NCI-H146 treated with DMSO at 0.1 percent for 48 hours (cell line): ENCODE measurements at regions not wholly inside any gene's neighbourhood (a gene's known extent, or its start where the extent isn't known, plus 50 kb on each side); places are given as distances from the start of the nearest gene placed in this dataset.

Experiments used
- DNase-seq: peaks from one replicate; lab custom pipeline; 2025; ENCODE audit not compliant: unreplicated experiment; lab: John Stamatoyannopoulos, UW

DNA sequence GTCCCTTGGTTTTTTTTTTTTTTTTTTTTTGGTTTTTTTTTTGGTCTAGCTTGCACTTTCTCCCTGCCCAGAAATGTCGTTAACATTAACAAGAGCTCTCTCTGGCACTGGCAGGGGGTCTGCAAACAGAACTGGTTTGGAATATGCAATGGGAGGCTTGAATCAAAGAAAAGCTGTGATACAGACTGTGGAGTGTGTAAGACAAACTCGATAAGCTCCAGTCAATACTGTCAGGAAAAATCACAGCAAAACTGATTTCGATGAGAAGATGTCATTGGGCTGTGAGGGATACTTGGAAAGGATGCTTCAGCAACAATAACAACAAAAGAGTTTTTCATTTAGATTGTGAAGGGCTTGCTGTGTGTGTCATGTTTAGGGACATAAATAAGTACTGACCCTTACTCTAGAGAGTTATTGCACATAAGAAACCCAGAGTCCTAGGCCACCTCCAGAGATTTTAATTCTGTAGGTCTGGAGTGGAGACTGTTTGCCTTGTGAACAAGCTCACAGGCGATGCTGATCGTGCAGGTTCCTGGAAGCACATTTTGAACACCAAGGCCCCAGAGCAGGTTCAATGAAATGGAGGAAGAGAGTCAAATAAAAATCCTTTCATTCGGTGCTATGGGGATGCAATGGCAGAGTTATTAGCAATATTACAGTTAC is 470.7 kb upstream of the RBFOX1 start:
- DNase-seq, result no peak

DNA sequence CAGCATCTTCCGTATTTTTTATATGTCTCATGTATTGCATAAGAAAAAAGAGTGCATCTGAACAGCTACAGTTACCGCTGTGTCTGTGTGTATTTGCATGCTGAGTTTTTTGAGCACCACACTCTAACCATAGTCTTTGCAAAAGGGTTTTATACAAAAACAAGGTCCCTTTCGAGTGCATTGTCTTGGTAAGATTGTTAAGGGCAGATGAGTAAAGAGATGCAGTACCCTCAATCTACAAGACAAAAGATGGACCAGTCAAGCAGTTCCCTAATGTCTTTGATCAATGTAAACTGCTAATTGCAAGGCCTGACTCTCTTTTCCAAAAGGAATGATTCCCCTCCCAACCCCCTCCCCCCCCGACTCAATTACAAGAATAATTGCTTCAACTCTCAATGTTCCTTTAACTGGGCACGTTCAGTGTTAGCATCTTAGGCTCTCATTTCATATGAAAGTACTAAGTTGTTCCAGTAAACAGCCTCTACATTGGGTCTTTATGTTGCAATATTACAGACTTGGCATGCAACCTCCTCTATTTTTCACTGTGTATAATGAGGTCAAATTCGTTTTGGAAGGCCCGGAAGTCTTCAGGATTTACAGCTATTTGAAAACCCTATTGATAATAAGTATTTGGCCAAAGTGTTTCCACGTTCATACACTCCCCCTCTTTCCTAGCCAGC is 471.4 kb upstream of the RBFOX1 start:
- DNase-seq, result no peak

DNA sequence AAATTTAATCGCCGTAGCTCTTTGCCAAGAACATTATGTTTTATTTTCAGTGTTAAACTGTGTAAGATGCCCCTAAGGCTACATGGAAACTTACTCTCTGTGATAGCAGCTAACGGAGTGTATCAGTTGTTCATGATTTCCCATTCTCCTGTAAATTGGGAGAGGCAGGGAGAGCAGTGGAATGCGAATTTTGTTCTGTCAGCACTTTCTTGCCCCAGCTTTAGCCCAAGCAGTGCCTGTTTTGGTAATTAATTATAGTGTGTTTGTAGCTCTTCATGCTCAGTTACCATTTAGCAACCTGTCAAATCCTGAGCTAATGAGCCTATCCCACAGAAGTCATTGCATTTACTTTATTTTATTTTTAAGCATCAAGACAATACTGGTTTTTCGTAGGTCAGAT is 475.1 kb upstream of the RBFOX1 start:
- DNase-seq, result no peak

DNA sequence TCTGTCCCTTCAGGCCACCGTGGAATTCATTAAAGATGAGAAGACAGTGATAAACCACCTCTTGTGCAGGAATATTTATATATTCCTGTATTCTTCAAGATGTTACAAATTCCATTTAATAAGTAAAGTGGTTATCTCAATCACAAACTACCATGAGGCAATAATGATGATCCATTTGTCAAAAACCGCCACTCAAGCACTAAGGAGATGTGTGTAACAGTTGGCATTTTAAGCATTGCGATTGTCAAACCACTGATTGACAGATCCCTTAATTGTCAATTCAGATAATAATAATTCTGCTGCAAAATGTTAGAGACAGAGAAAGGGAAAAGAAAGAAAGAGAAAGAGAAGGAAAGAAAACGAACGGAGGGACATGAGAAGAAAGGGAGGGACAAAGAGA is 476.1 kb upstream of the RBFOX1 start:
- DNase-seq, result no peak

DNA sequence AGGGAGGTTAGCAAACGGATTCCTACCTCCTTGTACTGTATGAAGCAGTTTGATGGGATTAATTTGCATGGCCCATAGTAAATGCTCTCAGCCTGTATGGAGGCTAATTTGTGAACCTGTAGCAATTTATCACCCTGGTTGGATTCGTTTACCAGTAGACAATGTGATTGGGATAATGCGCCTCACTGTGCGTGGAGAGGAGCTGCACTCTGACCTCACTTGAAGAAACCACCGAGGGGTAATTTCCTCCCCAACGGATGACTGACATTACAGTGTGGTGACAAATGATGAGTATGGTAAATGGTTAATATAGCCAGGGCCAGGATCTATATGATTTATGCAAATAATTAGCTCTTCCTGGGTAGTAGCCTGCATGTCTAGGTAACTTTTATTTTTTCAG is 479.1 kb upstream of the RBFOX1 start:
- no peak for DNase-seq

DNA sequence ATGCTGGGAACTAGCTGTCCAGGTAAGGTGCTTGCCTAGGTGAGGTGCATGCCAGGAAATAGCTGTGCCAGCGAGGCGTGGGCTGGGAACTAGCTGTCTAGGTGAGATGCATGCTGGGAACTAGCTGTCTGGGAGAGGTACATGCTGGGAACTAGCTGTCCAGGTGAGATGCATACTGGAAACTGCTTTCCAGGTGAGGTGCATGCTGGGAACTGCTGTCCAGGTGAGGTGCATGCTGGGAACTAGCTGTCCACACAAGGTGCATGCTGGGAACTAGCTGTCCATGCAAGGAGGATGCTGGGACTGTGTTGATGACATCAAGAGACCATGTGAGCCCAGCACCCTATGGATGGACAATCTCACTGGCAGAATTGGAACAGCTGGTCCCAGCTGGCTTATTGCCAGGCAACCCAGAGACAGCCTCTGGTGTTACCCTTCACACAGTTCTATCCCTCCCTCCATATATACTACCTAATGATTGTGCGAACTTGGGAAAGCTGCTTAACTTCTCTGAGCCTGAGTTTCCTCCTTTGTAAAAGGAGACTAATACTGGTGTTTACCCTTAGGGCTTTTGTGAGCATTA is 479.9 kb upstream of the RBFOX1 start:
- no peak for DNase-seq

DNA sequence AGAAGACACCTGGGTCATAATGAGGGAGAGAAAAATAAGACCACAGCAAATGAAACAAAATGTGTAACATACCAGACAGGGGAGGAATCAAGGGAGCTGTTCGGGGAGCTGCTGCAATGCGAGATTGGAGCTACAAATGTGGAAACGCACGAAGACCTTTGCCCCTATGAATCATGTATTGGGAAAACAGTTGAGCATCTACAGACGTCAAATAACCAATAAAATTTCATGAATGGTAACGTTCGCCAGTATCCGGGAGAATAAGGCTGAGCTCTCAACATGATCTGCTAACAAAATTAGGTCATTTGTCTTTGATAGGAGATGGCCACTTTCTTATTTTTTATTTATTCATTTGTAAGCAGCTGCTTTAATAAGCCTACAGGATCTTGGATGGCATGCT is 486.2 kb upstream of the RBFOX1 start:
- DNase-seq, result no peak

DNA sequence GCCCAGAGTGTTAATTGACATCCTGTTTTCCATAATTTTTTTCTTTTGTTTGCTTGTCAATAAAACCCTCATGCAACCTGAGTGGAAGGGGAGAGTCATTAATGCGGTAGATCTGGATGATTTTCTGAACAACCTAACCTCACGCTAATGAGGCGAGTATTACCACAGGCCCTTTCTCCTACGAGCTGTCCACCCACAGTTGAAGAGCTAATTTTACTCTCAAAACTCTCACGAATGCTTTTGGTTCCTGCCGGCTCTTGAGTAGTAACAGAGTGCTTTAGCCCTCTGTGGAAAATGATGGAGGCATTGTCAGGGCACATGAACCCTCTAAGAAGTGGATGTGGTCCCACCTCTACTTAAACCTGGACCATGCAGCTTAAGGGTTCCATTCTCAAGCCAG is 491.3 kb upstream of the RBFOX1 start:
- no peak for DNase-seq

DNA sequence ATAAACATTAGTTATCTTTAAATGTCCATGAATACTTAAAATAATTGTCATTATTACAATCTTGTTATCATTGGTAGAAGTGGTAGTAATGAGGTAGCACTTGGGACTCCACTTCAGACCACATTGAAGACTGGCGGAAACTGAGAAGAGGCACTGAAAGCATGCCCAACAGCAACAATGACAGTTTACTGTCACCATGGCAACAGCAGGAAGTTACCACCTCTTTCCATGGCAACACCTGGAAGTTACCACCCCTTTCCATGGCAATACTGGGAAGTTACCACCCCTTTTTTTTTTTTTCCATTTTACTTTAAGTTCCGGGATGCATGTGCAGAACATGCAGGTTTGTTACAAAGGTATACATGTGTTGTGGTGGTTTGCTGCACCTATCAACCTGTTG is 494.9 kb upstream of the RBFOX1 start:
- DNase-seq, result no peak

DNA sequence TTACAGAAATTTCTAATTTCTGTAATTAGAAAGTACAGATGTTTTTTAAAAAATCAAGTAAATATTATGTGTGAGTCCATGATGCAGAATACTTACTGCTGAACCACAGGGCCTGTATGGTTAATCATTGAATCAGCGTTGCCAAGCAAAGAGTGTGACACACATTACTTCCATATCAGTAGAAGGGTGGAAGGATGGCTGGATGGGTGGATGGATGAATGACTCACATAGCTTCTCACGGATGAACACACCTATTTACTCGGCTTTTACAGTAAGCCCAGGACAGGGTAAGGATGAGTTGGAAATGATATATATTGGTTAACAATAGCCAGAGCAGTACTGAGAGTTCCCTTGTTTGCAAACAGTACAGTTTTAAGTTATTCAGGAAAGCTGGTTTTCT is 495.9 kb upstream of the RBFOX1 start:
- no peak for DNase-seq

DNA sequence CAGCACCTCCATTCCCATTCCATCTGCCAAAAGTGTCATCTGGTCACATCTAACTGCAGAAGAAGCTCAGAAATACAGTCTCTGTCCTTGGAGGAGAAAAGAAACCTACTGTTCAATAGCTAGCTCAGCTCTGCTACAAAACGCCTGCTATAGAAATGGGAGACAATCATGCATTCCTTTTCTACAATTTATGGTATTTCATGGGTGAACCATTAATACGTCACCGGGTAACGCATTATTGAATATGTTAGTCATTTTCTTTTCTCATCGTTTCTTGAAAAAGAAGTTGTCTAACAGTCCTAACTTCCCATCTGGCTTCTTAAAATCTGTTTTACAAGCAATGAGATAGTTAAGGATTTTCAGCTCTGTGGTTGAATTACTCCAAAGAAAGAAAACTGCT is 496.7 kb upstream of the RBFOX1 start:
- no peak for DNase-seq

DNA sequence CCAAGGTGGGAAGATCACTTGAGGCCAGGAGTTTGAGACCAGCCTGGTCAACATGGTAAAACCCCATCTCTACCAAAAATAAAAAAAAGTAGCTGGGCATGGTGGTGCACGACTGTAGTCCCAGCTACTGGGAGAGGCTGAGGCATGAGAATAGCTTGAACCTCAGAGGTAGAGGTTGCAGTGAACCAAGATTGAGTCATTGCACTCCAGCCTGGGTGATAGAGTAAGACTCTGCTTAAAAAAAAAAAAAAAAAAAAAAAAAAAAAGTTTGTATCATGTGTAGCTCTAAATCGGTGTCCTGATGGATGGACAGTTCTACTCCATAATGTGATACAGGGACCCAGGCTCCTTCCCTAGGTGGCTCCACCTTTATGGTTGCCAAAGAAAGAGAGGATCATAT is 497.1 kb upstream of the RBFOX1 start:
- no peak for DNase-seq

DNA sequence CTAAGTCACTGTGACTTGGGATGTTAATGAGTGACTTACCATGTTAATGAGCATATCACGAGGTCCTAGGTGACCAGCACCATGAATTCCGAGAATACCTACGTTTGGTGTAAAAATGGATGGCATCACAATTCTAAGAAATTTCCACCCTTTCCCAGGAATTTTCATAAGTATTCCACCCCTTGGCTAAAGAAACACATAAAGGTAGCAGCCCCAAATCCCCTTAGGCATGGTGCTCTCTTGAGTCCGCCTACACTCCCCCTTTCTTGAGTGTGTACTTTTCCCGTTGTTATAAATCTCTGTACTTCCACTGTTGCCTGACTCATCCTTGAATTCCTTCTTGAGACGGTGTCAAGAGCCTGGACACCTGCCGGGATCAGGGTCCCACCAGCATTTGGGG is 504.0 kb upstream of the RBFOX1 start:
- no peak for DNase-seq

DNA sequence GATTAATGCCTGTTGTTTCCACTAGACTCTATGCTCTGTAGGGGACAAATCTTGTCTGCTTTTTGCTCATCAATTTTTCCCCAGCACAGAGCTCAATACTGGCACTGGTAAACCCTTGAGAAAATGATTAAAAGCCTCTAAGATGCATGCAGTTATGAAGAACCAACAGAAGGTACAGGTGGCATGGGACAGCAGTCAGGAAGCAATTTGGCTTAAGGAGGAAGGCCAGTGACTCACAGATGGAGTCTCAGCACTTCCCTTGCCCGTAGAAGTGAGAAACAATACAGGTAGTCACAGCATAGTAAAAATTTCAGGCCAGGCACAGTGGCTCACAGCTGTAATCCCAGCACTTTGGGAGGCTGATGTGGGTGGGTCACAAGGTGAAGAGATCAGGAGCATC is 504.7 kb upstream of the RBFOX1 start:
- DNase-seq, result no peak

DNA sequence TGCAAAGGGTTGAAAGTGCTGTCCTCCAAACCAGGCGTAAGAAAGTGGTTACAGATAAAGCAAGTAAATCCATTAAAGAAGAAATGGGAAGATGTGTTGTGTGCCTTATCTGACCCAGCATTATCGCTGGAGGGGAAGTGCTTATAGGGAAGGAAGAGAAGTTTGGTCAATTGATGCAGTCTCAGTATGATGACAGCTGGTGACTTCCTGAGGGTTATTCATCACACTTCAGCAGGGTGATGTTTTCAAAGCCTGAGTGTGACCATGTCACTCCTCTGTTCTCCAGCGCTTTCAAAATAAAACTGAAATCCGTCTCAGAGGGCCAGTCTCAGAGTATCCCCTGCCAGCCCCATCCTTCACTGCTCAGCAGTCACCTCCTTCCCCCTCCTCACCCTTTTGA is 505.4 kb upstream of the RBFOX1 start:
- DNase-seq, result no peak

DNA sequence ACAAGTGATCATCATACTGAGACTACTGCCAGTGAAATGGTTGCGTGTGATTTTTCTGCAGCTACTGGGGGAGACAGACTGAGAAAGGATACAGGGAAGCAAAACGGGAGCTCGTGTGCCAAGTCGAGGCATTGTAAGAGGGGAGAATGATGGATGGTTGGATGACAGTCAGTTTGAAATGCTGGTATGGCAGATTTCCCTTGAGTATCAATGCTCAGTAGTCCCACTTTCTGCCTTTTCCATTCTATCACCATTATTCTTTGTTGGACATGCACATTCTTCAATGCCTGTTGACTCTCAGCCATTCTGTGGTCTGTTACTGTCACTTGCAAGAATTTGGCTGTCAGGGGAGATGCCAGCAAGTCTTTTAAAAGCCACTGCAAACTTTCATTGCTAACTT is 510.6 kb upstream of the RBFOX1 start:
- DNase-seq, result no peak

DNA sequence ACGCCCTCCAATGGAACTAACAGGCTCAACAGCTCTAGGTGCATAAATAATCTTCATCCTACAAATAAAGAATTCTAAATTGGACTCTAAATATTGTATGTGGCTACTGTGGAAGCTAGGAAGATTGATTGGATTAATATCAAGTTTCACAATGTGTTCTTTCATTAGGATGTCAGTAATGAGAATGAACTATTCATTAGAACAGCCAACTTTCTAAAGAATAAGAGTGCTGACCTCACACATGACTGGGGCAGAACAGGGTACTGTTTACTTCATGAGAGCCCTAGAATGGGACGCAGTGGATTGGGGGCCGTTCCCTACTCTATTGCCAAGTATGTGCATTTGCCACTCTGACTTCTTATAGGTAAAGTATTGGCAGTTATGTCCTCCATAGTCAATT is 528.2 kb upstream of the RBFOX1 start:
- no peak for DNase-seq

DNA sequence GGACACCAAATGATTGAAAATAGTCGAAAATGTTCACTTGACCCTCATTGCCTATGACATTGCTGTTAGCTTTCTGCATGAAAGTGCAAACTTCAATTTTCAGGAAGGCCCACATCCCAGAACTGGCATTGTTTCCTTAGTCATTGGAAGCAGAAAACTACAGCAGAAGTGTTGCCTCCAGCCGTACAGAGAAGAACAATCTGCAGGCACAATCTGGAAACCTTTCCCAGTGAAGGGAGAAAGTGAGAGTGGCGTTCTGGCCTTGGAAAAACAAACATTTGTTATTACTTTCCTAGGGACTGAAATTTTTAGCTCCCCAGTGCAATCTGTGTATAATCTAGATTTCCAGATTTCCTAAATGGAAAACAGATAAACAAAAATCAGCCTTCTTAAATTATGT is 529.5 kb upstream of the RBFOX1 start:
- no peak for DNase-seq

DNA sequence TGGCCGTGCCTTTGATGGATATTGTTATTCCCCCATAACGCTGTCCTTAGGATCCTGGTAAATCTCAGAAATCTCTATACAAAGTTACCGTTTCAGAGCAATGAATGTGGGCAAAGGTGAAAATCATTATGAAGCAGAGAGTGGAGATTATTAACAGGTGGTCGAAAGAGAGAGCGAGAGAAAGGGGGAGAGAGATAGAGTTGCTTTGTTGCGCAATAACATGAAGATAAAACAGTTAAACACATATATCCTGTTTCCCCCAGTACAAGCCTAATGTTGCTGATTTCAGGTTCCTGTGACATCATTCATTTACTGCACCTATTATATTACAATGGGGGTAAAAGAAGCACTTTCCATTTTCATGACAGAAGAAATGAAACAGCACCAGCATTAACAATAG is 535.4 kb upstream of the RBFOX1 start:
- DNase-seq, result no peak

DNA sequence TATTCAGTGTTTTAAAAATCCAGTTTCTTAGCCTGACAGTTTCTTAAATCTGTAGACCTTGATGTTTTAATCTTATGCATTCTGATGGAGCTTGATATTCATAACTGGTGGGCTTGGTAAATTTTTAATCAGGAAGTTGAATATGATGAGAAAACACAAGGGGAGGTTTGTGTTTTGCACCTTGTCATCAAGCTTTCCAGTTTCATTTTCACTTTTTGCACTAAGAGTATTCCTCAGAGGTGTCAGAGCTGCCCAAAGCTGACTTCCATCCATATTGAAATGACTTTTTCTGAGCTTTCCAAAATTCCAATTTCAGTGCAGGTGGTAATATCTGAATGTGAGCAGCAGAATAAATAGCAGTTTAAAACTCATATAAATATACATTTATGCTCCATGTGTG is 555.0 kb upstream of the RBFOX1 start:
- no peak for DNase-seq

DNA sequence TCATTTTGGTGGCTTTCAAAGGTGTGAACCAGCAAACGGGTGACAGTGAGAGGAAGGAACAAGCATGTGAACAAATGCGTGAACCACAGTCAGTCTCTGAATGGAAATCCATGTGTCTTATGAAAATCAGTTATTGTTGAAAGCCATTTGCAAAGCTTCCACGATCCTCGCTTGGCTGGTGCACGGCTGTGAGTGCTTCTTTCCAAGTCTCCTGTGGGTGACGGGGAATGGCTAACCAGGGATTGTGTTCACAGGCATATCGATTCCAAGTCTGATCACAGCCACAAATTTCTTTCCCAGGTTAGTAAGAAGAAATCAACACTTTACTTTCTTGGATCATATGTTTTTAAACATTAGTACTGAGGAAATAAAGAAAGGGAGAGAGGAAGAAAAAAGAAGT is 556.9 kb upstream of the RBFOX1 start:
- no peak for DNase-seq

DNA sequence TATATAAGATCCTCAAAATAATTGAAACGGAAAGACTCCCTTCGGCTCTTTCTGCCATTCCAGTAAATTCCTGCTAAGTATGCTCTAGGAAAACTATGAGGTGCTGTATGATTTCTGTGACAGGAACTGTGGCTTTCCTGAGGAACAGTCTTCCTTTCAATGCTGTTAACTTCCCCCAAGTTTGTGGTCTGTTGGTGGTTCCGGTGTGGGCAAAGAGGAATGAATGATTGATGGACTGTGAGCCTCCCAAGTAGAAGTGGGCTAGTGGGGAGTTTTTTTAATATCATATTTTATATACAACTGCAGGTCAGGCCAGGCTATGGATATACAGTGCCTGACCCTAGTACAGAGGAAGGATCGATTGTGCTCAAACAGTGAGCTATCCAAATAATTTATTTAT is 560.7 kb upstream of the RBFOX1 start:
- DNase-seq, result no peak

DNA sequence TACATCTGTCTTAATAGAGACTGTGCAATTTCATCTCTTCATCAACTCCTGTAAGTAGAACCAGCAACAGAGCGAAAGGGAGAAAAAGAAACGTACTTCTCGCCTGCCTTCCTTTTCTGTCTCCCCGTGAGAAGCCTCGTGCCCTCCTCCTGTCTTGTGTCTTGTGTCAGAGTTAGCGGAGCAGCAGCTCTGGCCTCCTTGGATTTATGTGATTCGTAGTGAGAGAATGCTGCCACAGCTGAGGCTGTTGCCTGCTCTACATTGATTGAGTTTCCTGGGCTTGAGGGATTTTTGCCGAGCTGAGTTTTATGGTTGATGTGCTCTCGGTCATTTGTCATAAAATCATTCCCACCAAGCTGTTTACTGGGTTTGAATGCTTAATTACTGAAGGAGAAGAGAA is 579.1 kb upstream of the RBFOX1 start:
- DNase-seq, result no peak
